K562 (cell line): ENCODE measurements at regions not wholly inside any gene's neighbourhood (a gene's known extent, or its start where the extent isn't known, plus 50 kb on each side); places are given as distances from the start of the nearest gene placed in this dataset.

ENCODE experiments used
- ATAC-seq: fragments of 200-7000 bp; cut with Tn5 transposase; 3 replicates; pipeline ENCODE4 v1.9.1; 2020; ENCODE audit warnings: moderate library complexity
- BruUV-seq: library from RNA; stranded (reverse); fragments of 400-500 nt; replicated peaks from 2 replicates; lab custom pipeline; 2021; lab: Mats Ljungman, UMichigan
- CTCF ChIA-PET: fragments of 300-600 bp; formaldehyde crosslinking; extraction: SDS; loops from one replicate; lab custom pipeline; 2021; ENCODE audit warnings: low intra/inter-chr PET ratio; lab: Yijun Ruan, JAX
- POLR2A ChIA-PET: fragments of 300-600, 350-650 bp; sonication (Branson Sonifier 250); formaldehyde crosslinking; extraction: SDS; loops from one replicate; lab custom pipeline; 2021; ENCODE audit warnings: antibody characterized with exemption, inconsistent platforms; lab: Yijun Ruan, JAX
- DNase-seq, 4 experiments: peaks; one replicate each; pipeline versions ENCODE4 v3.0.0 to v3.0.0-alpha.2; 2011 to 2018; ENCODE audit warnings: low spot score in 3 of 4, mixed read lengths in 3 of 4; ENCODE audit errors: extremely low read depth in 1 of 4
- FAIRE-seq: peaks from 2 replicates; lab custom pipeline; 2011; peaks lifted over from hg19 to GRCh38; lab: Jason Lieb, UNC
- H2AFZ ChIP-seq: 2 replicates; pipeline ENCODE4 v1.6.0; 2011; ENCODE audit warnings: low read depth, low read length, control low read depth, inconsistent platforms
- H3K27ac ChIP-seq: fragments of 200-600 bp; 3 replicates; pipeline ENCODE4 v1.8.0; 2011; ENCODE audit warnings: low read depth, mild to moderate bottlenecking, control low read depth, inconsistent platforms, low read length, moderate library complexity, mixed read lengths; ENCODE audit errors: extremely low read depth
- H3K27me3 ChIP-seq, 2 experiments: fragments of 300-600 bp in 1 of 2; 2 replicates in 1 of 2; 3 replicates in 1 of 2; pipeline versions ENCODE4 v1.6.0 to v1.8.0; 2011; ENCODE audit warnings: inconsistent platforms in 2 of 2, low read length in 2 of 2, mild to moderate bottlenecking in 1 of 2, mixed read lengths in 1 of 2, moderate library complexity in 1 of 2; ENCODE audit not compliant: control insufficient read depth in 2 of 2, insufficient read depth in 2 of 2
- H3K36me3 ChIP-seq: fragments of 300-600 bp; 3 replicates; pipeline ENCODE4 v1.8.0; 2011; ENCODE audit warnings: mild to moderate bottlenecking, low read length, inconsistent platforms; ENCODE audit not compliant: control insufficient read depth, insufficient read depth
- H3K4me1 ChIP-seq, 2 experiments: fragments of 200-600 bp in 1 of 2; replicated peaks in 1 of 2; 2 replicates in 1 of 2; 3 replicates in 1 of 2; pipeline versions ENCODE4 v1.5.1 to v1.8.0; 2011; ENCODE audit warnings: inconsistent platforms in 2 of 2, low read length in 2 of 2, mild to moderate bottlenecking in 1 of 2, mixed read lengths in 1 of 2, moderate library complexity in 1 of 2; ENCODE audit not compliant: control insufficient read depth in 2 of 2, insufficient read depth in 2 of 2
- H3K4me2 ChIP-seq: 2 replicates; pipeline ENCODE4 v1.6.1; 2011; ENCODE audit warnings: low read length, control low read depth, inconsistent platforms, mixed read lengths; ENCODE audit not compliant: insufficient read depth
- H3K4me3 ChIP-seq: fragments of 200-600 bp; sonication (generic), shearing (Covaris generic); 2 replicates; pipeline ENCODE4 v1.5.1; 2016; ENCODE audit warnings: control low read depth, inconsistent platforms
- H3K79me2 ChIP-seq: fragments of 200-600 bp; 3 replicates; pipeline ENCODE4 v1.8.0; 2011; ENCODE audit warnings: low read length, inconsistent platforms; ENCODE audit not compliant: control insufficient read depth, insufficient read depth
- H3K9ac ChIP-seq, 2 experiments: 2 replicates each; pipeline versions ENCODE4 v1.6.0 to v1.6.1; 2011; ENCODE audit warnings: low read depth in 2 of 2, low read length in 2 of 2, control low read depth in 1 of 2, inconsistent platforms in 1 of 2, mild to moderate bottlenecking in 1 of 2, mixed read lengths in 1 of 2; ENCODE audit not compliant: insufficient read depth in 1 of 2
- H3K9me1 ChIP-seq: one replicate; pipeline ENCODE4 v1.6.0; 2011; ENCODE audit warnings: inconsistent platforms, mild to moderate bottlenecking, low read length, moderate library complexity; ENCODE audit not compliant: control insufficient read depth, insufficient read depth
- H3K9me3 ChIP-seq: replicated peaks from 2 replicates; pipeline ENCODE4 v1.5.1; 2011; ENCODE audit warnings: low read depth, low read length, inconsistent platforms; ENCODE audit not compliant: control insufficient read depth, insufficient read depth
- H4K20me1 ChIP-seq: replicated peaks from 2 replicates; pipeline ENCODE4 v1.6.1; 2011; ENCODE audit warnings: low read length, inconsistent platforms, mixed read lengths; ENCODE audit not compliant: control insufficient read depth, insufficient read depth
- CBX3 ChIP-seq, 2 experiments: IDR thresholded peaks; 1 replicate in 1 of 2; 2 replicates in 1 of 2; pipeline ENCODE4 v1.6.1; 2012; ENCODE audit warnings: inconsistent platforms in 2 of 2, low read length in 2 of 2, borderline replicate concordance in 1 of 2, control low read depth in 1 of 2
- GATA2 ChIP-seq: sonication (generic); formaldehyde crosslinking; IDR thresholded peaks from 2 replicates; pipeline ENCODE4 v1.4.0; 2020; ENCODE audit warnings: mild to moderate bottlenecking, missing genetic modification reagents
- GTF3C2 ChIP-seq: IDR thresholded peaks from 3 replicates; pipeline ENCODE4 v1.6.1; 2011; ENCODE audit warnings: borderline replicate concordance, mild to moderate bottlenecking, moderate library complexity; ENCODE audit not compliant: insufficient read length; ENCODE audit errors: extremely low read depth
- ILK ChIP-seq: fragments of 450-650 bp; IDR thresholded peaks from 2 replicates; pipeline ENCODE4 v1.6.1; 2016; ENCODE audit warnings: missing genetic modification characterization, low read depth, mild to moderate bottlenecking, missing compliant biosample characterization, moderate library complexity, borderline replicate concordance
- L3MBTL2 ChIP-seq: fragments of 450-650 bp; IDR thresholded peaks from 2 replicates; pipeline ENCODE4 v1.6.1; 2016; ENCODE audit warnings: mild to moderate bottlenecking, moderate library complexity
- PRPF4 ChIP-seq: fragments of 200-400 bp; formaldehyde crosslinking; IDR thresholded peaks from one replicate; pipeline ENCODE4 v1.6.1; 2017; ENCODE audit warnings: low read length, low read depth, mild to moderate bottlenecking; ENCODE audit not compliant: insufficient read depth, poor library complexity, severe bottlenecking
- PTTG1 ChIP-seq: fragments of 450-650 bp; IDR thresholded peaks from 2 replicates; pipeline ENCODE4 v1.6.1; 2016; ENCODE audit warnings: low read depth, mild to moderate bottlenecking, missing genetic modification characterization, missing compliant biosample characterization
- RCOR1 ChIP-seq, 2 experiments: IDR thresholded peaks; 2 replicates each; pipeline ENCODE4 v1.6.1; 2012; ENCODE audit warnings: low read depth in 2 of 2, low read length in 2 of 2, borderline replicate concordance in 1 of 2, improper control_type of control experiment in 1 of 2
- RFX7 ChIP-seq: fragments of 250-450 bp; sonication (Bioruptor Pico); IDR thresholded peaks from 2 replicates; pipeline ENCODE4 v1.5.1; 2021; ENCODE audit warnings: mild to moderate bottlenecking
- TAF9B ChIP-seq: fragments of 450-650 bp; IDR thresholded peaks from 2 replicates; pipeline ENCODE4 v1.6.1; 2018; ENCODE audit warnings: mild to moderate bottlenecking; ENCODE audit not compliant: partially characterized antibody
- TGIF2 ChIP-seq: sonication (generic); formaldehyde crosslinking; IDR thresholded peaks from 2 replicates; pipeline ENCODE4 v1.8.1; 2022; ENCODE audit warnings: mild to moderate bottlenecking, missing genetic modification reagents, moderate library complexity
- TRIM24 ChIP-seq, 2 experiments: fragments of 450-650 bp; IDR thresholded peaks; 2 replicates each; pipeline ENCODE4 v1.6.1; 2016
- ZBTB17 ChIP-seq: fragments of 450-650 bp; formaldehyde crosslinking; IDR thresholded peaks from 2 replicates; pipeline ENCODE4 v1.4.0; 2020; ENCODE audit warnings: mild to moderate bottlenecking
- ZNF175 ChIP-seq: fragments of 200-800 bp; sonication (Bioruptor generic); IDR thresholded peaks from 2 replicates; pipeline ENCODE4 v1.6.1; 2016; ENCODE audit warnings: low read depth, mild to moderate bottlenecking, missing genetic modification characterization, missing compliant biosample characterization
- ZNF444 ChIP-seq: fragments of 250-450 bp; sonication (Bioruptor Pico); IDR thresholded peaks from 2 replicates; pipeline ENCODE4 v1.4.0; 2020; ENCODE audit warnings: mild to moderate bottlenecking, moderate library complexity
- WGBS: fragments of 100-300 bp; shearing (Covaris generic); methylation state at CpG from one replicate; pipeline ENCODE4 v1.1.6; 2016; ENCODE audit warnings: low coverage, mixed read lengths; ENCODE audit not compliant: insufficient coverage; ENCODE audit errors: missing lambda C conversion rate; 5-methylcytosine and 5-hydroxymethylcytosine counted together
- in situ Hi-C: fragments of 300-500 bp; cut with MboI; formaldehyde crosslinking; loops from 4 replicates; pipeline ENCODE4 v1.15.0; 2018; ENCODE audit warnings: inconsistent platforms, mixed read lengths
- intact Hi-C: fragments of 100-400 bp; cut with micrococcal nuclease; formaldehyde crosslinking; loops from 2 replicates; pipeline ENCODE4 v1.14.2; 2022
- TF ChIP-seq, protein P1 (sequence below): fragments of 250-450 bp; sonication (Bioruptor Pico); IDR thresholded peaks from 2 replicates; pipeline ENCODE4 v1.4.0; 2020

DNA sequence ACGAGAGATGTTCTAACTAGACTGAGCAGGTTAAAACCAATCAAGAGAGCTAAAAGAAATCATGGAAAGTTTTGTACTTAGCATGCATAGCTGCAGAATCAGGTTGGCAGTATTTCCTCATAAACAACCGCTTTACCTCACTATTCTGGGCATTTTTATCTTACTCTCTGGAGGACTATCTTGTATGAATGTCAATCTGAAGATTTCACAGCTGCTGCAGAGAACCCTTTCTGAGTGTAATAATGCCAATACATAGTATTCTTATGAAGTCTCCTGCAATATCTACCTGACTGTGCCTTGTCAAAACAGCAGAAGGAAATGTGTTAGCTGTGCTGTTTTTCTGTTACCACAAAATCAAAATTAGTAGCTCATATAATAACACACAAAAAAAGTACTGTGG, 705.9 kb upstream of the FSHR start:
- H3K79me2 ChIP-seq: no peaks in the 10 kb centered on the region
- POLR2A ChIA-PET: no interaction called here
- 0% methylated on average over 2 of the region's 2 CpGs for WGBS
- H3K4me1 ChIP-seq: no peaks in the 10 kb centered on the region
- no peak overlapping the region for H2AFZ ChIP-seq
- ATAC-seq (no peak), FAIRE-seq (no peak), DNase-seq (no peak)
- H3K9me3 ChIP-seq: no peaks in the 10 kb centered on the region; the same call in 1 of the 2 replicates
- H3K36me3 ChIP-seq: no peaks in the 10 kb centered on the region
- H4K20me1 ChIP-seq: no peaks in the 10 kb centered on the region
- CTCF ChIA-PET: no interaction called here
- no peak overlapping the region for H3K4me3 ChIP-seq
- no peaks in the 10 kb centered on the region for H3K27me3 ChIP-seq
- in situ Hi-C loops (no loop called here), intact Hi-C loops (no loop called here)
- H3K27ac ChIP-seq: no peak overlapping the region
- H3K9ac ChIP-seq: no peak overlapping the region
- no TSS peak for BruUV-seq
- no peak overlapping the region for H3K4me2 ChIP-seq
- H3K9me1 ChIP-seq: no peaks in the 10 kb centered on the region
- TF ChIP-seq TAF9B: no peak
- TF ChIP-seq TGIF2 (CRISPR knock-in tag): no peak
- no peak for TF ChIP-seq RCOR1 (IDR thresholded peaks at IDR 0.05; ENCODE audit: borderline replicate concordance in 1 of 2, low read depth in 2 of 2, low read length in 2 of 2)
- no peak for TF ChIP-seq PTTG1 (tag)
- TF ChIP-seq L3MBTL2: no peak
- TF ChIP-seq CBX3 (IDR thresholded peaks at IDR 0.05; ENCODE audit: borderline replicate concordance in 1 of 2, low read length in 2 of 2): no peak
- TF ChIP-seq GTF3C2: no peak
- TF ChIP-seq ILK: no peak
- no peak for TF ChIP-seq RFX7 (CRISPR knock-in tag)
- TF ChIP-seq ZBTB17: no peak
- TF ChIP-seq, protein P1, sequence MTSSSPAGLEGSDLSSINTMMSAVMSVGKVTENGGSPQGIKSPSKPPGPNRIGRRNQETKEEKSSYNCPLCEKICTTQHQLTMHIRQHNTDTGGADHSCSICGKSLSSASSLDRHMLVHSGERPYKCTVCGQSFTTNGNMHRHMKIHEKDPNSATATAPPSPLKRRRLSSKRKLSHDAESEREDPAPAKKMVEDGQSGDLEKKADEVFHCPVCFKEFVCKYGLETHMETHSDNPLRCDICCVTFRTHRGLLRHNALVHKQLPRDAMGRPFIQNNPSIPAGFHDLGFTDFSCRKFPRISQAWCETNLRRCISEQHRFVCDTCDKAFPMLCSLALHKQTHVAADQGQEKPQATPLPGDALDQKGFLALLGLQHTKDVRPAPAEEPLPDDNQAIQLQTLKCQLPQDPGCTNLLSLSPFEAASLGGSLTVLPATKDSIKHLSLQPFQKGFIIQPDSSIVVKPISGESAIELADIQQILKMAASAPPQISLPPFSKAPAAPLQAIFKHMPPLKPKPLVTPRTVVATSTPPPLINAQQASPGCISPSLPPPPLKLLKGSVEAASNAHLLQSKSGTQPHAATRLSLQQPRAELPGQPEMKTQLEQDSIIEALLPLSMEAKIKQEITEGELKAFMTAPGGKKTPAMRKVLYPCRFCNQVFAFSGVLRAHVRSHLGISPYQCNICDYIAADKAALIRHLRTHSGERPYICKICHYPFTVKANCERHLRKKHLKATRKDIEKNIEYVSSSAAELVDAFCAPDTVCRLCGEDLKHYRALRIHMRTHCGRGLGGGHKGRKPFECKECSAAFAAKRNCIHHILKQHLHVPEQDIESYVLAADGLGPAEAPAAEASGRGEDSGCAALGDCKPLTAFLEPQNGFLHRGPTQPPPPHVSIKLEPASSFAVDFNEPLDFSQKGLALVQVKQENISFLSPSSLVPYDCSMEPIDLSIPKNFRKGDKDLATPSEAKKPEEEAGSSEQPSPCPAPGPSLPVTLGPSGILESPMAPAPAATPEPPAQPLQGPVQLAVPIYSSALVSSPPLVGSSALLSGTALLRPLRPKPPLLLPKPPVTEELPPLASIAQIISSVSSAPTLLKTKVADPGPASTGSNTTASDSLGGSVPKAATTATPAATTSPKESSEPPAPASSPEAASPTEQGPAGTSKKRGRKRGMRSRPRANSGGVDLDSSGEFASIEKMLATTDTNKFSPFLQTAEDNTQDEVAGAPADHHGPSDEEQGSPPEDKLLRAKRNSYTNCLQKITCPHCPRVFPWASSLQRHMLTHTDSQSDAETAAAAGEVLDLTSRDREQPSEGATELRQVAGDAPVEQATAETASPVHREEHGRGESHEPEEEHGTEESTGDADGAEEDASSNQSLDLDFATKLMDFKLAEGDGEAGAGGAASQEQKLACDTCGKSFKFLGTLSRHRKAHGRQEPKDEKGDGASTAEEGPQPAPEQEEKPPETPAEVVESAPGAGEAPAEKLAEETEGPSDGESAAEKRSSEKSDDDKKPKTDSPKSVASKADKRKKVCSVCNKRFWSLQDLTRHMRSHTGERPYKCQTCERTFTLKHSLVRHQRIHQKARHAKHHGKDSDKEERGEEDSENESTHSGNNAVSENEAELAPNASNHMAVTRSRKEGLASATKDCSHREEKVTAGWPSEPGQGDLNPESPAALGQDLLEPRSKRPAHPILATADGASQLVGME (CRISPR knock-in tag): no peak
- no peak for TF ChIP-seq GATA2 (CRISPR knock-in tag)
- no peak for TF ChIP-seq ZNF175 (CRISPR knock-in tag)
- no peak for TF ChIP-seq TRIM24 (IDR thresholded peaks at IDR 0.05)
- no peak for TF ChIP-seq ZNF444 (CRISPR knock-in tag)
- no peak for TF ChIP-seq PRPF4
